Renal pelvis (tissue), 1 donor: ENCODE measurements at regions not wholly inside any gene's neighbourhood (a gene's known extent, or its start where the extent isn't known, plus 50 kb on each side); places are given as distances from the start of the nearest gene placed in this dataset.

Experiments
- DNase-seq: peaks from one replicate; pipeline ENCODE4 v3.0.0-alpha.2; 2013

GRCh38 chr2:180735799-180736198, 244.6 kb upstream of the UBE2E3 start:
- no peak for DNase-seq

- no peak for DNase-seq
These were observed 246.0 kb upstream of the UBE2E3 start for GRCh38 chr2:180734382-180734781.

- no peak for DNase-seq
These were observed 247.1 kb upstream of the UBE2E3 start for GRCh38 chr2:180733330-180733729.

GRCh38 chr2:180732337-180732736, 248.1 kb upstream of the UBE2E3 start:
- DNase-seq = no peak

GRCh38 chr2:180730976-180731375, 249.4 kb upstream of the UBE2E3 start:
- no peak for DNase-seq

GRCh38 chr2:180728928-180729559, 251.4 kb upstream of the UBE2E3 start:
- DNase-seq = no peak

- DNase-seq = no peak
These were observed 256.7 kb upstream of the UBE2E3 start for GRCh38 chr2:180723712-180724111.

- DNase-seq = no peak
These were observed 257.7 kb upstream of the UBE2E3 start for GRCh38 chr2:180722551-180723239.

GRCh38 chr2:180720829-180721228, 259.6 kb upstream of the UBE2E3 start:
- no peak for DNase-seq

GRCh38 chr2:180717588-180717987, 262.8 kb upstream of the UBE2E3 start:
- no peak for DNase-seq

GRCh38 chr2:180716186-180717180, 263.9 kb upstream of the UBE2E3 start:
- DNase-seq = no peak

- DNase-seq = no peak
These were observed 265.4 kb upstream of the UBE2E3 start for GRCh38 chr2:180715044-180715443.

GRCh38 chr2:180709392-180710145, 270.8 kb upstream of the UBE2E3 start:
- no peak for DNase-seq

- DNase-seq = no peak
These were observed 272.6 kb upstream of the UBE2E3 start for GRCh38 chr2:180707884-180708205.

- no peak for DNase-seq
These were observed 273.1 kb upstream of the UBE2E3 start for GRCh38 chr2:180707175-180707883.

GRCh38 chr2:180706694-180707093, 273.7 kb upstream of the UBE2E3 start:
- DNase-seq = no peak

- DNase-seq = no peak
These were observed 274.9 kb upstream of the UBE2E3 start for GRCh38 chr2:180705551-180705950.

GRCh38 chr2:180705122-180705521, 275.3 kb upstream of the UBE2E3 start:
- no peak for DNase-seq

GRCh38 chr2:180699657-180700361, 280.6 kb upstream of the UBE2E3 start:
- DNase-seq = no peak

- DNase-seq = no peak
These were observed 281.7 kb upstream of the UBE2E3 start for GRCh38 chr2:180698668-180699067.
